HG03066 (cell line): ENCODE measurements at regions not wholly inside any gene's neighbourhood (a gene's known extent, or its start where the extent isn't known, plus 50 kb on each side); places are given as distances from the start of the nearest gene placed in this dataset.

ENCODE experiments used
- ATAC-seq: cut with Tn5 transposase; IDR thresholded peaks from one replicate; pipeline ENCODE4 v1.9.1; 2021; ENCODE audit warnings: low read depth; ENCODE audit not compliant: unreplicated experiment

DNA sequence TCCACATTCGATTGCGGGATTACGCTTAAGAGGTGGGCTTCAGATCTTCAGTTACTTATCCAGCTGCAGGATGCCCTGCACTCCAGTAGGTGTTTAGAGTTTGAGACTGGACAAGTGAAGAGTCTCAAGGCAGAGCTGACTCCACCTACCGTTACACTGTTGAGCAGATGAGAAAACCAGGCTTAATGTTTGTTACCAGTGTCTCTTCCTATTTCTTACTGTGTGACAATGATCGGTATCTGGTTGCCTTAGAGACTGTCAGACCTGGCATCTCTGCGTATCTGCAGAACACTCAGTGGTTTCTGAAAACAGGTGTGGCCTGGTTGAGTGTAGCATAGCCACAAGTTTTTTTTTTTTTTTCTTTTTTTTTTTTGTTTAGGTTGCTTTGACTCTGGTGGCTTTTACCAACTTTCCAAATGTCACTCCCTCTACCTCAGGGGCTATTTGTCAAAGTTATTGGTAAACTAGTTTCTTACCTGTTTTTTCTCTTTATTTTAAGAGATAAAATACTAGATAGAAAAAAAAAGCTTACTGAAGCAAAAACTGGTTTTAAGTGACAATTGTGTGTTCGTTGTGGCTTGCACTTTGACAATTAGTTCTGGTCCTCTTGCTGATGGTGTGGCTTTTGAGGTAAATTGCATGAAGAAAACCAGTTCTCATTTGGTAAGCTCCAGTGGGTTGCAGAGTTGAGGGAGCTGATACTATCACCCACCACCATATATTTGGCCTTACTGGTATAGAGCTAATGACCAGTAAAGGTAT is 284.8 kb downstream of the ETS1 start:
- peak; percentile 72 for ATAC-seq

DNA sequence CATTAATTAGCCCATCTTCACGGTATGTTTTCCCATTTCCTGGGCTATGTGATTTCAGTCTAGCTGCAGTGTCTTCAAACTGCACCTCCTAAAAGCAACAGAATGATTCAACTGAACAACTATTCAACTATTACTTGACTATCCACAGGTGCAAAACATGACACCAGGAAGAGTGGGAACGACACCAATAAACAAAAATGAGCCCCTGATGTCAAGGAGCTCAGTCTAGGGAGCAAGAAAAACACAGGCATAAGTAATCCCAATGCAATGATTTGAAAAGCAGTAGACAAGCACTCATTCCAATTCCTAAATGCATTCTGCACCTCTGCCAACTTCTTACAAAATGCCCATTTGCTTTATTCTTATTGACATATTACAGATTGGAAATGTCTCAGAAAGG is 285.6 kb downstream of the ETS1 start:
- ATAC-seq: no peak

DNA sequence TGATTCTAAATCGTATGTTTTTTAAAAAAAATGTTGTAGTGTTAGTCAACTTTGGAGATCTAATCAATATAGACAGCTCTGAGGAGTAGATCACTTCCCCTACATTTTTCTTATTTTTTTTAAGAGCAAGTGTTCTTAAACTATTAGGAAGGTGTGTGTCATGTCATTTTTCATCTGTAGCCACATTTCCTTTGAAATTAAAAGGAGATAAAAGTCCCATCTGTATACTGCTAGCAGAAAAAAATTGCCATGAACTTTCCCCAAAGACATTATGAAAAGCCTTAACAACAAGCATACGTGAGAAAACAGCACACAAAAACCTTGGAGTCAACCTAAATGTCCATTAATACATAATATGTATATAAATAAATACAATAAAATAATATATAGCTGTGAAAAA is 286.6 kb downstream of the ETS1 start:
- no peak for ATAC-seq

DNA sequence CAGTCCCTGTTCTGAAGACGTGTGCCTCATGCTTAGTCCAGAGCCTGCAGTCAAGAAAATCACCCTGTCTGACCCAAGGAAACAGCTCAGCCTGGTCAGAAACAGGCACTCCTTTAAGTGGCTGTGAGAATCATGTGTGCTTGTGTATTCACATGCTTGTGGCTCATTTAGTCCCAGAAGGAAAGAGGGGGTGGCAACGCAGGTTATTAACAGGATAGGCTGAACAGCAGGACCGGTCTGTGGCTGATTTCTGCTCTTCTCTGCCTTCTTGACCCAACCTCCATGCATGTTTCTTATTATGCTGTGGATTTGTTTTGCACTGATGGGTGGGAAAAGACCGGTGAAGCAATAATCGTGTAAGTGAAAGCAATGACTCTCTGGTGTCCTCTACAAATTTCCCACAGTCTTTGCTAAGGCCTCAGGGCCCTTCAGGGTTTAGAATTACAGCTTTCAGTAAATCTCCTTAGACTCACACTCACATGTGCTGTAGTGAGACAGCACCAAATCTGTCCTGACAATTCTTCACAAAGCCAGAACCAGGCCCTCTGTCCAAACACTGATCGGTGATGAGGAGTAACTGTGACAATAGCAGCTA is 288.1 kb downstream of the ETS1 start:
- peak; percentile 32 for ATAC-seq

DNA sequence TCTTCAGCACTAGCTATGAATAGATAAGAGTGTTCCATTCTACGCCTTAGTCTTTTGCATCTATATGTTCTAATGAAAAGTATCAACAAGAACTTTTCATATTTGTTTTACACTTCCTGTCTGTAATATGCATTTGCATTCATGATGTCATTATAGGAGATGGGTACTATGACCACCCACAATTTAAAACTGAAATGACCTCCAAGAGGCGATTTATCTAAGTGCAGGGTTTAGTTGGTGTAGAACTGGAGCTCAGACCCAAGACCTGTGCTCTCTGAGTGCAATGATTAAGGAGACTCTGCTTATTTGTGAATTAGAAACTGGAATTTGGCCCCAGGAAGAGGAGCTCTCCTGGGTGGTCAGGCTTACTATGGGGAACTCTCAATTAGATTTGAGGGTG is 289.1 kb downstream of the ETS1 start:
- no peak for ATAC-seq

DNA sequence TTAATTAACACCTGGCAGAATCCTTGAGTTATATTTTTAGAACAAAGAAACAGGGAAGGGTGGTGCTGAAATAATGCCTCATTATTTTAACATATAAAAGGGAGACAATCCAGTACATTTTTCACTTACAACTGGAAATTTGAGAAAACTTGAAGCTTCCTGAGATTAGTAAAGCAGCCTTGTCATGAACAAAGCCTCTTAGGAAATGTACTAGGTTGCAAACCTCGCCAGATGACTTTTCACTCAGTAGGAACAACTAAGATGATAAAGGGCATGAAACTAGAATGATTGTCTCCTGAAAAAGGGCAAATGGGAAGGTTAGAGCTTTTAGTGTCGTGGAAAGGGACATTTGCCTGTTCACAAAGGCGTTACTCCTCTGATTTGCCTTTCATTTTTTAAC is 289.6 kb downstream of the ETS1 start:
- ATAC-seq: no peak

DNA sequence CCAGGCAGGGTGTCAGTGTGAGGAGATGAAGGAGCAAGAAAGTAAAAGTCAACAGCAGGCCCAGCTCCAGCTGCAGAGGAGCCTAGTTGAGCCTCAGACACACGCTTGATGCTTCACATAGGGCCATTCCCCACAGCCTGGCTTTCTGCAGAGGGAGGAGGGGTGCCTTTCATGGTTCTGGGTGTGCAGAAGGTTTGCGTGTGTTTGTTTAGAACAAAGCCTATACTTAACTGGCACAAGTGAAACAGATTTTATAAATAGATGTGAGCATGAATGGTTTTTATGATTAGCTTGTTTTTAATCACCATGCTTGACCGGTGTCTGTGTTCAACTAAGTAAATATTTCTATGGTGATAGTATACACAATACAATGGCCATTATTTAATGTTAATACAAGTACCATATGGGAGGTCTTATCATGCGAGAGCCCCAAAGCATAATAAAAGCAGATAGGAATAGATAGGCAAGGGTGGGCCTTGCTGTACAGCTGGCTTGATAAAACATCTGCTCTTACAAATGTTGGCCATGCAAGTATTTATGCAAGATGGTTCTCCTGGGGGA is 290.2 kb downstream of the ETS1 start:
- no peak for ATAC-seq

DNA sequence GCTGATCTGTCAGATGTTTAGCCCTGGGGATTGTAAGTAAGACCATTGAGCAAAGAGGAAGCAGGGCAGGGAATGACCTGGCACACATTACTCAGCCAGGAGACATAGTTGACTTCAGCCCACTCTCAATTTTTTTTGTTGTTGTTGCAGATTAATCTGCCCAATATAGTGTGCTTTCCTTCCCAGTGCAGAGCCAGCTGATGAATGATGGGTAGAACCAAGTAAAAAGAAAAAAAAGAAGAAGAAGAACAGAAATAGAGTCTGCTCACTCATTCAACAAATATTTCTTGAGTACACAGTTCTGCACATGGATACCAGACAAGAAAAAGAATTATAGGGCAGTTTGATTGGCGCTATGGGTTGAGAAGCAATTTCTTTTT is 292.7 kb downstream of the ETS1 start:
- no peak for ATAC-seq

DNA sequence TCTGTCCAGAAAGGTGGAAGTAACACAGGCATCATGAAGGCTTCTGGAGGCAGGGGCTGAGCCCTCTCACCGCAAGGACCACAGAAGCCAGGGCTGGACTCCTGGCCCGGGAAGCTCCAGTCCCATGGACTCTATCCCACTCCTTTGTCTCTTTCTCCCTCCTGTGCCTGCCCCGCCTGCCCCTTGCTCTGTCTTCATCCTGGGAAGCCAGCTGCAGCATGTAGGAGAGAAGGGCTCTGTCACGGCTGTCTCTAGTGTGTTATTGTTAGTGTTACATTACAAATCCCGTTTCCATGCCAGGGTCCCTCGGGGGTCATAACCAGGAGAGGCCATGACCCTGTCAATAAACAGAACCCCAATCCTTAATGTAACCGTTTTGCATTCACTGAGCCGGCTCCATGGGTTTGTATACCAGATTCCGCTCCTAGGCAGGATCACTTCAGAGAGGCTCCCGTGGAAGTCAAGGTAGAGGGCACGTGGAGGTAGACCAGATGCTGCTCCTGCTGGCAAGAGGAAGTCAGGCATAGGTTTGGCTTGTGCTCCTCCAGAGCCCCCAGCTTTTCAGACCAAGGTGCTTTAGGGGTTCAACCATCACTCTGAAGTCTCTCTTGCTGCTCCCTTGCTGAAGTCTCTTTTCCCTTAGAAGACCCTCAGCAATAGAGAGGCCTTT is 293.2 kb downstream of the ETS1 start:
- ATAC-seq: no peak

DNA sequence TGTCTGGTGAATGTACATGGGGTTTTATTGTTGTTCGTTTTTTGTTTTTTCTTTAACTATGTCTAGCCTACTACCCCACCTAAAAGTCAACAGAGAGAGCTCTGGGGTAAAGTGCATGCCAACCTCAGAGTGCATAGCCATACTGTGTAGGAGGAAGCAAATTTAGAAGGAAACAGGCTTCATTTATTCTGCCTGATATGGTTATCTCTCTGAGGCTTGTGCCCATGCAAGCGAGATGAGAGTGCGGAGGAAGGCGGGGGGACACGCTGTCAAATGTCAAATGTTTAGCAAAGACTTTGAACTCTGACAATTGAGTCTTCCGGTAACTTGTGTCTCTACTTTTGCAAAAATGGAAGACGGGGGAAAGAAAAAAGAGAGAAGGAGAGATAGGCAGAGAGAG is 295.5 kb downstream of the ETS1 start:
- no peak for ATAC-seq

DNA sequence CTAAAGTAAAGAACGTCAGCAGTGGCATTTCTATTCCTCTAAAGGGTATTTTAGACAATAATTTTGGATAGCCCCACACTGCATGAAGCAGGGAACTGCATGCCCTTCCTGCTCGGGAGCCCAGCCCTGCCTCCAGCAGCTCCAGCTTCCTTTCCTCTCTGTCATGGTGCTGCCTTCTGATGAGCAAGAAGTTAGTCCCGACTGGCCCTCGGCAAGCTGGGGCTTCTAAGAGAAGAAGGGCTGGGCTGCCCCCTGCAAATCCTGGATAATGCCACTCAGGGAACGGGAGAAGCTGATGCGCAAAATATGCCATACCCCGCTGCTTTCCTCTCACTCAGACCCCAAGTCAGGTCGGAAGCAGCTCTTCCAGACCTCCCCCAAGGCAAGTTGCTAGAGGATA is 296.4 kb downstream of the ETS1 start:
- no peak for ATAC-seq

DNA sequence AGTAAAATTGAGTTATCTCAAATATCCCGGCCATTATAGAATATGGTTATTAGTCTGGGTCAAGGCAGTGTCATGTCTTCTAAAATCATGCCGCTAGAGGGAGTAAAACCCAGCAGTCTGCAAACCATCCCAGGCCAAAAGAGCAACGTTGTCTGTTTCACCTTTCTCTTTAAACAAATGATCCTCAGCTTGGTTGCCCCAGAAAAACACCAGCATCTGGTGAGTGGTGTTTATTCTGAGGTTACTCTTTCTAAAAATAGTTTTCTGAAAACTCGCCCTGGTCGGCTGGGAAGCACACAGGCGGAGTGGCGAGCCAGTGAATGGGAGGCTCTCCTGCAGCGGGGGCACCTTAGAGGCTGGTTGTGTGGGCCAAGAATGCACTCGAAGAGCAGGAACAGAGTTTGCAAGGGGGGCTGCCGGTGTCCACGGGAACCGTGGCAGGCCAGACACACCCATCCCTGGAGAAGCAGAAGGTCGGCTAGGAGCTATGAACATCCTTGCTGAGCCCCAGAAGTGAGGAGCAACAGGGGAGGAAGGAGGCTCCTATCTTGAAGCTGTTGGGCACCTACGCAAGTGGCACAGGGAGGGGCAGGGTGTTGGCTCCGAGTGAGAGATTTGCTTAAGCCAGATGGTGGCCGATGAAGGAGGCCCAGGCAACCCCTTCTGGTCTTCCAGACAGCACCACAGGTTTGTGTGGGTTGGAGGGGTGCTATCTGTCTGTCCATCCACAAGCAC is 297.1 kb downstream of the ETS1 start:
- peak; percentile 72 for ATAC-seq

DNA sequence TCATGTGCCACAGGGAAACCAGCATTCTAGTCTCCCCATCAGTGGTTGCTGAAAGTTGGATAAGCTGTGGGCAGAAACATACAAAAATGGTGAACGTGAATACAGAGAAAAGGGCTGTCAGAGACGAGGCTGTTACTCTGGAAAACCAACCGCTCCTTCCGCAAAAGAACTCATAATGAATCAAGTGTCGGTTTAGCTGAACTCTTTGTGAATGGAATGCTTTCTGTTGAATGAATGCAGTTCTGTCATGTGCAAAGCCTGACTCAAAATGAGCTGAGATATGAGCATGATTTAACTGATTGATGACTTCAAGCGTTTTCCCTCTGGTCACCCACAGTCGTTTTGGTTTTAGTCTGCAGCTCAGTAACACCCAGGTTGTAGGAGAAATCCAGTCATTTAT is 298.3 kb downstream of the ETS1 start:
- no peak for ATAC-seq

DNA sequence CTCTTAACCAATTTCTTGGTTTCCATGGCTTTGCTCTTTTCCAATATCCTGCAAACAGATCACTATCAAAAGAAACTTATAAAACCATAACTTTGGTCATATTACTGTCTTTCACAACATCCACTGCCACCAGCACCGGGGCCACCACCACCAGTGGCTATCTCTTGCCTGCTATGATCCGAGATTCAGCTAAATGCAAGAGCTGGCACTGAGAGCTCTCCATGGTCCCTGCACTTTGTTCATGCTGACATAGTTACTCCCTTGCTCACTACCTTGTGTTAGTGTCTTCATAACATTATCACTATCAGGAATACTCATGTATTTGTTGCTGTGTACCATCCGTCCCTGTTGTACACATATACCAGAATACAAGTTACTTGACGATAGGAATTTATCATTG is 299.0 kb downstream of the ETS1 start:
- ATAC-seq: no peak

DNA sequence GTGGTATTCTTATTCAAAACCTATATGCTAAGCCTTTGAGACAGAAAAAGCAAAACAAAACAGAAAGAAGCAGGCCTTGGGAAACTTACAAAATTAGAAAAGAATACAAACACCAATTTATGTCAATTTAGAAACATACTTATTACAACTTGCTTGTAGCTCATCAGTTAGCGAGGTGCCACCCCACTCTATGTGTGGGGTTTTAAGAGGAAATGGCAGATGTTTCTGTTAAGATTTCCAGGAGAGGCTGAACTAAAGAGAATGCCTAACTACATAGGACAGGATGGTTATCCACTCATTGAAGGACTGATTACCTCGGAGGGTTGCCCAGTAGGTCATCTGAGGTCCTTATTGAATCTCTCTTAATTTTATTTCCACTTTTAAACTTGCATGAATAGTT is 302.0 kb downstream of the ETS1 start:
- ATAC-seq: no peak

DNA sequence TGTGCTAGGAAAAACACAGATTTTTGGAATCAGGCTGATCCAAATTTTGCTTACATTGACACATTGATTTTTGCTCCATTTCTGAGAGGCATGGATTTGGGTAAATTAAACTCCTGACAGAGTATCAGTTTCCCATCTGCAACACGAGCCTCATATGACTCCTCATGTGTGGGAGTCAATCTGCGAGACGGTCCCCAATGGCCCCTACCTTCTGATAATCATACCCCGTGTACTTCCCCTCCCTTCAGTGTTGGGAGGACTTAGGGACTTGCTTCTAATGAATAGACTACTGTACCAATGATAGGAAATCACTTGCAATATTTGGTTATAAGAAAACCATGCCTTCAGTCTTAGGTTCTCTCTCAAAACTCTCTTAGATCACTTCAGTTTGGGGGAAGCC is 302.7 kb downstream of the ETS1 start:
- no peak for ATAC-seq

DNA sequence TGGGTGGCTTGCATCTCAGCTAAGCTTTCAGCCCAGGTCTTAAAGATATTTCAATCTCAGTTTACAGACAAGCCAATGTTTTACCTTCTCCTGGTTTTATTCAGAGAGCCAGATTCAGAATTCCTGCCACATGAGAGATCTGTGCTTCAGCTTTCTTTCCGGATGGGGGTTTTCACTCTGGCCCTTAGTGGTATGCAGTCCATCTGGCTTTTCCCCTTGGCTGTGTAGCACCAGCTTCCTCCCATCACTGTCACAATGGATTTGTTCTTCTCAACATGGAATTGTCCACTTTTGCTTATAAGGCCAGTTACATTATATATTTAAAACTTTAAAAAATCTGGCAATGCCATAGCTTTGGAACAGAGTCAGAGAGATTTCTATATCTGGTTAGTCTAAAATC is 303.9 kb downstream of the ETS1 start:
- no peak for ATAC-seq

DNA sequence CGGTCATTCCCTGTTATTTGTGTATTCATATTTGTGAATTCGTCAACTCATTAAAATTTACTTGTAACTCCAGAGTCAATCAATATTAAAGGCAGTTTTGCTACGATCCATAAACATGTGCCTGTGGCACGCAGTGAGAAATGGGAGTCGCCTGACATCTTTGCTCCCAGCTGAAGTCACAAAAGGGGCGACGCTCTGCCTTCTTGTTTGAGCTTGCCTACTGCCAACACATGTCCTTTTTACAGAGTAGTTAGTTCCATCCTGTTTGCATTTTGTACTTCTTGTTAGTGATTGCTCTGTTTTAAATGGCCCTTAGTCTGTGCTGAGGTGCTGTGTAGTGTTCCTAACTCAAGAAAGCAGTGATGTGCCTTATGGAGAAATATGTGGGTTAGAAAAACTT is 305.3 kb downstream of the ETS1 start:
- ATAC-seq: no peak

DNA sequence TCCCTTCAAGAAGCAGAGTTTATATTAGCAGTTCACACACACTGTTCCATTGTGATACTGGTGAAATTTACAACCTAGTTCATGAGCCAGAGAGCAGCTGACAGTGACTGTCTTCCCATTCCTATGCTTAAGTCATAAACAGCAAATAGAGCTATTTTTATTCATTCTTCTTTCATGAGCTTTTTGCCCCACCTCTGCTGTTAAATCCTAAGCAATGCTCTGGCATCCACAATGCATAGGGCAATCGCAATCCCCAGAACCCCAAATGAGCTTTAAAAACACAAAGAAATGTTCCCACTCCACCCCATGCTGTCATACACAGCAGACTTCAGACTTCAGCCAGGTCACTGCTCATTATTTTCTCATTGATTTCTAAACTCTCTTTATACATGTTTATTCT is 307.5 kb downstream of the ETS1 start:
- ATAC-seq: no peak

DNA sequence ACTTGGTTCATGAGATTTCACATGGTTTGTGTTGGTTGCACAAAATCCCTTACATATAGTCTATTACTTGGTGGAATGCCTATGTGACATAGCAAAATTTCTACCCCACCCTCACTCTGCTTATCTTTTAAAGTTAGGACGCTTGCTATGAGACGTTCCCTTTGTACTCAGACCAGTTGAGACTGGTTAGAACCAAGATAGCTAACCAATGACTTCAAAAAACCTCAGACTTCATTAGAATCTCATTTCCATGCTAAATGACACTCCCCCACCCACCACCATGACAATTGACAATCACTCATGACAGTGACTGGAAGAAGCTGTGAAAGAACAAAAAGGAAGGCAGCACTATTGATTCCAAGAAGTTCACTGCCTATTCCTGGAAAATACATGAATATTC is 313.6 kb downstream of the ETS1 start:
- ATAC-seq: no peak

DNA sequence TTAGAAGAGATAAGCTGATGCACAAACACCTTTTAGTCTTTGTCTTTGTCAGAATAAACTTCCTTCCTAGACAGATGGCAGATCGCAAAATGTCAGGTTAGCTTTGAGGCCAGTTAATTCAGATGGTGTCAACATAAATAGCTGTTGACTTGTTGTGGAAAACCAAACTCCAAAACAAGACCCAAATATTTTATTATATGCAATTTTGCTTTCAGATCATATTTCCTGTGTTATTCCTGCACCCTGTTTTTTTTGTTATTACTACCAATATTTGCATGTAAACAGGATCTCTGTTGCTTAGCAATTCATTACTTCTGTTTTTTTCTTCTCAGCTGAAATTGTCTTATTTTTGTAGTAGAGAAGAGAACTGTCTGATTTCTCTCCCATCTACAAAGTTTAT is 316.0 kb downstream of the ETS1 start:
- no peak for ATAC-seq
